ENCODE measurements at regions not wholly inside any gene's neighbourhood (a gene's known extent, or its start where the extent isn't known, plus 50 kb on each side); places are given as distances from the start of the nearest gene placed in this dataset.

- H2BK5ac ChIP-seq (ENCODE audit: low read depth, low read length, poor library complexity): no peak overlapping the region
- H3K4ac ChIP-seq (ENCODE audit: low read depth, low read length): no peak overlapping the region
- H2BK120ac ChIP-seq (ENCODE audit: insufficient read depth, low read length, poor library complexity): peak overlapping the region; percentile 53
- H3K79me1 ChIP-seq (ENCODE audit: low read length): peaks cover 21% of the 10 kb centered on the region
- no peaks in the 10 kb centered on the region for H3K36me3 ChIP-seq (ENCODE audit: control insufficient read depth in 1 of 2, insufficient read depth in 2 of 2, low read length in 2 of 2)
- H4K12ac ChIP-seq (ENCODE audit: low read depth, low read length): no peak overlapping the region
- no CpG with 5 or more reads among the region's 4 CpGs for WGBS (ENCODE audit: extremely low coverage, insufficient coverage, insufficient read length)
- H2AFZ ChIP-seq (ENCODE audit: insufficient read depth, low read length, poor library complexity): no peak overlapping the region
- H4K8ac ChIP-seq (ENCODE audit: low read depth, low read length): no peak overlapping the region
- no peak overlapping the region for H2AK5ac ChIP-seq (ENCODE audit: low read length)
- no peak for DNase-seq
- no peak overlapping the region for H2BK12ac ChIP-seq (ENCODE audit: low read length)
- no peaks in the 10 kb centered on the region for H3K9me3 ChIP-seq (ENCODE audit: insufficient read depth, low read depth, low read length)
- no peaks in the 10 kb centered on the region for H3K27me3 ChIP-seq (ENCODE audit: insufficient read depth, low read length)
- peak overlapping the region; percentile 82 for H3K27ac ChIP-seq (ENCODE audit: low read depth, low read length)
- H3K79me2 ChIP-seq (ENCODE audit: control insufficient read depth, insufficient read depth, low read length, poor library complexity): peaks cover 5% of the 10 kb centered on the region
- no peak overlapping the region for H3K14ac ChIP-seq (ENCODE audit: low read length)
- H3K4me2 ChIP-seq (ENCODE audit: low read length): no peak overlapping the region
- no peak overlapping the region for H3K23ac ChIP-seq (ENCODE audit: low read length)
- H4K91ac ChIP-seq (ENCODE audit: low read depth, low read length): no peak overlapping the region
- H3K9ac ChIP-seq (ENCODE audit: low read length): no peak overlapping the region
- H3K4me3 ChIP-seq (ENCODE audit: low read depth, low read length): no peak overlapping the region
- peaks cover 20 to 29% of the 10 kb centered on the region in 2 experiments for H3K4me1 ChIP-seq (ENCODE audit: control insufficient read depth in 1 of 2, insufficient read depth in 2 of 2, low read length in 2 of 2)
- no peak overlapping the region for H3K18ac ChIP-seq (ENCODE audit: low read length)
Observed at GRCh38 chr9:109561137-109561536, 63.0 kb upstream of the PTPN3 start.

GRCh38 chr9:109568089-109568488 is 70.0 kb upstream of the PTPN3 start:
- DNase-seq: no peak
- no peaks in the 10 kb centered on the region for H3K9me3 ChIP-seq (ENCODE audit: insufficient read depth, low read depth, low read length)
- H3K36me3 ChIP-seq (ENCODE audit: control insufficient read depth in 1 of 2, insufficient read depth in 2 of 2, low read length in 2 of 2): no peaks in the 10 kb centered on the region
- peaks cover 0 to 2% of the 10 kb centered on the region in 2 experiments for H3K4me1 ChIP-seq (ENCODE audit: control insufficient read depth in 1 of 2, insufficient read depth in 2 of 2, low read length in 2 of 2)
- no peak overlapping the region for H4K91ac ChIP-seq (ENCODE audit: low read depth, low read length)
- no peak overlapping the region for H3K4me3 ChIP-seq (ENCODE audit: low read depth, low read length)
- H4K12ac ChIP-seq (ENCODE audit: low read depth, low read length): no peak overlapping the region
- H2AFZ ChIP-seq (ENCODE audit: insufficient read depth, low read length, poor library complexity): no peak overlapping the region
- H3K14ac ChIP-seq (ENCODE audit: low read length): no peak overlapping the region
- H2BK120ac ChIP-seq (ENCODE audit: insufficient read depth, low read length, poor library complexity): no peak overlapping the region
- H3K27ac ChIP-seq (ENCODE audit: low read depth, low read length): no peak overlapping the region
- H2BK5ac ChIP-seq (ENCODE audit: low read depth, low read length, poor library complexity): no peak overlapping the region
- H3K9ac ChIP-seq (ENCODE audit: low read length): no peak overlapping the region
- H4K8ac ChIP-seq (ENCODE audit: low read depth, low read length): no peak overlapping the region
- H3K18ac ChIP-seq (ENCODE audit: low read length): no peak overlapping the region
- no peaks in the 10 kb centered on the region for H3K27me3 ChIP-seq (ENCODE audit: insufficient read depth, low read length)
- no peak overlapping the region for H3K4ac ChIP-seq (ENCODE audit: low read depth, low read length)
- no peaks in the 10 kb centered on the region for H3K79me2 ChIP-seq (ENCODE audit: control insufficient read depth, insufficient read depth, low read length, poor library complexity)
- H3K4me2 ChIP-seq (ENCODE audit: low read length): no peak overlapping the region
- no peak overlapping the region for H2AK5ac ChIP-seq (ENCODE audit: low read length)
- no peaks in the 10 kb centered on the region for H3K79me1 ChIP-seq (ENCODE audit: low read length)
- no CpG with 5 or more reads among the region's 2 CpGs for WGBS (ENCODE audit: extremely low coverage, insufficient coverage, insufficient read length)
- H2BK12ac ChIP-seq (ENCODE audit: low read length): no peak overlapping the region
- no peak overlapping the region for H3K23ac ChIP-seq (ENCODE audit: low read length)

- Histone ChIP-seq H3K4ac (ENCODE audit: low read depth, low read length) (no peak overlapping the region), H3K4me3 (ENCODE audit: low read depth, low read length) (no peak overlapping the region), H3K36me3 (ENCODE audit: control insufficient read depth in 1 of 2, insufficient read depth in 2 of 2, low read length in 2 of 2) (no peaks in the 10 kb centered on the region), H2BK5ac (ENCODE audit: low read depth, low read length, poor library complexity) (no peak overlapping the region), H2BK120ac (ENCODE audit: insufficient read depth, low read length, poor library complexity) (no peak overlapping the region), H2AFZ (ENCODE audit: insufficient read depth, low read length, poor library complexity) (no peak overlapping the region), H3K9me3 (ENCODE audit: insufficient read depth, low read depth, low read length) (no peaks in the 10 kb centered on the region), H4K12ac (ENCODE audit: low read depth, low read length) (no peak overlapping the region), H3K27me3 (ENCODE audit: insufficient read depth, low read length) (no peaks in the 10 kb centered on the region), H2AK5ac (ENCODE audit: low read length) (no peak overlapping the region), H3K79me2 (ENCODE audit: control insufficient read depth, insufficient read depth, low read length, poor library complexity) (no peaks in the 10 kb centered on the region), H3K18ac (ENCODE audit: low read length) (no peak overlapping the region), H3K4me2 (ENCODE audit: low read length) (no peak overlapping the region), H3K23ac (ENCODE audit: low read length) (no peak overlapping the region), H3K14ac (ENCODE audit: low read length) (no peak overlapping the region), H4K91ac (ENCODE audit: low read depth, low read length) (no peak overlapping the region), H3K9ac (ENCODE audit: low read length) (no peak overlapping the region), H3K27ac (ENCODE audit: low read depth, low read length) (no peak overlapping the region), H3K4me1 (ENCODE audit: control insufficient read depth in 1 of 2, insufficient read depth in 2 of 2, low read length in 2 of 2) (peaks cover 0 to 2% of the 10 kb centered on the region in 2 experiments), H2BK12ac (ENCODE audit: low read length) (no peak overlapping the region), H3K79me1 (ENCODE audit: low read length) (no peaks in the 10 kb centered on the region), H4K8ac (ENCODE audit: low read depth, low read length) (no peak overlapping the region)
- no peak for DNase-seq
- no CpG with 5 or more reads among the region's 2 CpGs for WGBS (ENCODE audit: extremely low coverage, insufficient coverage, insufficient read length)
Observed at GRCh38 chr9:109568568-109569210, 70.6 kb upstream of the PTPN3 start.

- H3K27ac ChIP-seq (ENCODE audit: low read depth, low read length): no peak overlapping the region
- no peaks in the 10 kb centered on the region for H3K79me2 ChIP-seq (ENCODE audit: control insufficient read depth, insufficient read depth, low read length, poor library complexity)
- H2AFZ ChIP-seq (ENCODE audit: insufficient read depth, low read length, poor library complexity): no peak overlapping the region
- no peak overlapping the region for H3K4ac ChIP-seq (ENCODE audit: low read depth, low read length)
- H3K9ac ChIP-seq (ENCODE audit: low read length): no peak overlapping the region
- H3K9me3 ChIP-seq (ENCODE audit: insufficient read depth, low read depth, low read length): no peaks in the 10 kb centered on the region
- H4K8ac ChIP-seq (ENCODE audit: low read depth, low read length): no peak overlapping the region
- no peak overlapping the region for H3K18ac ChIP-seq (ENCODE audit: low read length)
- no peak overlapping the region for H2AK5ac ChIP-seq (ENCODE audit: low read length)
- H4K12ac ChIP-seq (ENCODE audit: low read depth, low read length): no peak overlapping the region
- H3K4me1 ChIP-seq (ENCODE audit: control insufficient read depth in 1 of 2, insufficient read depth in 2 of 2, low read length in 2 of 2): peaks cover 2 to 4% of the 10 kb centered on the region in 2 experiments
- no peak overlapping the region for H2BK5ac ChIP-seq (ENCODE audit: low read depth, low read length, poor library complexity)
- DNase-seq: peak; percentile 41 to 81
- H3K27me3 ChIP-seq (ENCODE audit: insufficient read depth, low read length): no peaks in the 10 kb centered on the region
- WGBS (ENCODE audit: extremely low coverage, insufficient coverage, insufficient read length): no CpG with 5 or more reads among the region's 2 CpGs
- no peak overlapping the region for H3K4me3 ChIP-seq (ENCODE audit: low read depth, low read length)
- no peaks in the 10 kb centered on the region for H3K79me1 ChIP-seq (ENCODE audit: low read length)
- H3K4me2 ChIP-seq (ENCODE audit: low read length): no peak overlapping the region
- no peak overlapping the region for H3K23ac ChIP-seq (ENCODE audit: low read length)
- H3K36me3 ChIP-seq (ENCODE audit: control insufficient read depth in 1 of 2, insufficient read depth in 2 of 2, low read length in 2 of 2): no peaks in the 10 kb centered on the region
- no peak overlapping the region for H4K91ac ChIP-seq (ENCODE audit: low read depth, low read length)
- no peak overlapping the region for H2BK12ac ChIP-seq (ENCODE audit: low read length)
- H3K14ac ChIP-seq (ENCODE audit: low read length): no peak overlapping the region
- no peak overlapping the region for H2BK120ac ChIP-seq (ENCODE audit: insufficient read depth, low read length, poor library complexity)
Observed at GRCh38 chr9:109574061-109574882, 76.2 kb upstream of the PTPN3 start.

Data from trophoblast cell (in vitro differentiated cells and primary cell).